Stimulated activated naive CD8-positive, alpha-beta T cell treated with anti-CD3 and anti-CD28 coated beads, Interleukin-15, Interleukin-2, amounts not matched to agents 100 ng/mL and 50 ng/mL, for 24 hours (primary cell): ENCODE measurements at regions not wholly inside any gene's neighbourhood (a gene's known extent, or its start where the extent isn't known, plus 50 kb on each side); places are given as distances from the start of the nearest gene placed in this dataset.

Experiments
- H3K27ac Mint-ChIP-seq: one replicate; pipeline ENCODE4 v1.8.0; 2021; ENCODE audit warnings: mild to moderate bottlenecking, mixed read lengths
- H3K27me3 Mint-ChIP-seq: one replicate; pipeline ENCODE4 v1.8.0; 2021; ENCODE audit warnings: mixed read lengths
- H3K36me3 Mint-ChIP-seq: one replicate; pipeline ENCODE4 v1.8.0; 2021; ENCODE audit warnings: low read depth, mixed read lengths
- H3K4me1 Mint-ChIP-seq: one replicate; pipeline ENCODE4 v1.8.0; 2021; ENCODE audit warnings: low read depth, mixed read lengths
- H3K4me3 Mint-ChIP-seq: one replicate; pipeline ENCODE4 v1.8.0; 2021; ENCODE audit warnings: mild to moderate bottlenecking, mixed read lengths
- H3K9me3 Mint-ChIP-seq: one replicate; pipeline ENCODE4 v1.8.0; 2021; ENCODE audit warnings: mixed read lengths

DNA sequence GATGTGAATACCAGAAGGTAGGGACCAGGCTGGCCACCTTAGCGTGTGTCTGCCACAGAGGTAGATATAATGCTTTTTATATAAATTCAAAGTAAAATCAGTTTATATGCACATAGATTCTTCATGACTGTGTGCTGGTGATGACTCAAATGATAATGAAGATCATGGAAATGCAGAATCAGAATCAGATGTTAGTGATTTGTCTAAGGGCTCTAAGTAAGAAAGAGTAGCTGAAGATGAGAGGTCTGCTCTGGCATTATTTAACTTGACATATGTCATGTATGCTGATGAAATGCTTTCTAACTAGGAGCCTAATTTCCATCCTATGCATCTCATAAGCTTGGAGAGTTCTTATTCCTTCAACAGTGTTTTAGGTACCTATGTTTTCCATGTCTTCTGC lies 50.3 kb upstream of the DPH6 start:
- no peak overlapping the region for H3K27ac Mint-ChIP-seq
- no peaks in the 10 kb centered on the region for H3K4me1 Mint-ChIP-seq
- peaks cover 4% of the 10 kb centered on the region for H3K36me3 Mint-ChIP-seq
- H3K27me3 Mint-ChIP-seq: peaks cover 9% of the 10 kb centered on the region
- peaks cover 9% of the 10 kb centered on the region for H3K9me3 Mint-ChIP-seq
- H3K4me3 Mint-ChIP-seq: no peak overlapping the region

DNA sequence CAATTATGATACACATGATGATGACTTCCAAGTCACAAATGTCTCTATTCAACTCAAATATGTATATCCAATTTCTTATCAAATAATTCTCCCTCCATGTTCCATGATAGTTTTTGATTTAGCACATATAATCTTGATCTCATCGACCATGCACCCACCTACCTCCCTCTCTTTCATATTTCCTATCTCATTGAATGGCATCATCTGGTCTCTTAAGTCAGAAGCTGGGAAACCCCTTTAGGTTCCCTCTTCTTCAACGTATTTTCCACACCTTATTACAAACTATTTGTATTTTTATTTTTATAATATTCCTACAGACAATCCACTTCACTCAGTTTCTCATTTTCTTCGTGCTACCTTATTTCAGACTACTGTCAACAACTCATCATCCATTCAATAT lies 56.9 kb upstream of the DPH6 start:
- H3K9me3 Mint-ChIP-seq: peaks cover 4% of the 10 kb centered on the region

DNA sequence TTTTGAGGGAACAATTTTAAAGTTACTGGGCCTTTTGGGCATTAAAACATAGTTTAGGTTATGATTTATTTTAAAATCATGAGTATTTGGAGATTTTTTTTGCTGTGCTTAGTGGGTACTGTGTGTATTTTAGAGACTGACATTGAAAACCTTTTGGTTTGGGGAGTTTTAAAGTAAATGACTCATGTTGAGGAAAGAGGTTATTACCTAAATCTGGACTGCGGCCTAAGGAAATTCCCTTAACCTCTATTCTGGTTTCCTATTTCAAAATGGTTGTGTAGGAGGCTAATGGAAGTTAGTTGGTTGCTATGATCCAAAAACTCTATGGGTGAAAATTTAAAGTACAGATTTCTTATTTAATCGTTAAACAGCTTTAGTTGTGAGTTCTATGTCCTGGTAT lies 57.3 kb upstream of the DPH6 start:
- H3K9me3 Mint-ChIP-seq: peaks cover 4% of the 10 kb centered on the region
- H3K27me3 Mint-ChIP-seq: peaks cover 14% of the 10 kb centered on the region
- H3K27ac Mint-ChIP-seq: no peak overlapping the region
- no peak overlapping the region for H3K4me3 Mint-ChIP-seq
- H3K36me3 Mint-ChIP-seq: no peaks in the 10 kb centered on the region
- H3K4me1 Mint-ChIP-seq: no peaks in the 10 kb centered on the region

More for the DNA sequence above, 56.9 kb upstream of the DPH6 start:
- H3K36me3 Mint-ChIP-seq: no peaks in the 10 kb centered on the region
- H3K27me3 Mint-ChIP-seq: peaks cover 12% of the 10 kb centered on the region
- H3K4me1 Mint-ChIP-seq: no peaks in the 10 kb centered on the region
- H3K27ac Mint-ChIP-seq: no peak overlapping the region
- H3K4me3 Mint-ChIP-seq: no peak overlapping the region

DNA sequence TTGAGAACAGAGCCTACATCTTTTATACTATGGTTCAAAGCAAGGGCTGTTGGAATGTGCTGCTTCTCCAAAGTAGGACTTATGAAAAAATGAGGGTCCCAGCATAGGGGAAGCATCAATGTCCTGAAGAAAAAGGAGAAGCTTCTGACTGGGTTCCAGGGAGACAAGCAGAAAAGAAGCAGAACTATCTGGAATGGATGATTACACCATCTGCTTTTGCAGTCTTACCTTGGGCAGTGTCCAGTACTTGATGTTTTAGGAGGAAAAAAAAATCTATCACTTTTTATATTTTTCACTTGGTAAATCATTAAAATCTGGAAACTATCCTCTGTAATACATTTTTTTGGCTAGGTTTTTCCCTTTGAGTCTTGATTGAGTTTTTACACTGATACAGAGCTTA lies 57.9 kb upstream of the DPH6 start:
- Mint-ChIP-seq H3K27ac (no peak overlapping the region), H3K4me3 (no peak overlapping the region), H3K9me3 (no peaks in the 10 kb centered on the region), H3K4me1 (no peaks in the 10 kb centered on the region), H3K27me3 (peaks cover 9% of the 10 kb centered on the region), H3K36me3 (no peaks in the 10 kb centered on the region)

DNA sequence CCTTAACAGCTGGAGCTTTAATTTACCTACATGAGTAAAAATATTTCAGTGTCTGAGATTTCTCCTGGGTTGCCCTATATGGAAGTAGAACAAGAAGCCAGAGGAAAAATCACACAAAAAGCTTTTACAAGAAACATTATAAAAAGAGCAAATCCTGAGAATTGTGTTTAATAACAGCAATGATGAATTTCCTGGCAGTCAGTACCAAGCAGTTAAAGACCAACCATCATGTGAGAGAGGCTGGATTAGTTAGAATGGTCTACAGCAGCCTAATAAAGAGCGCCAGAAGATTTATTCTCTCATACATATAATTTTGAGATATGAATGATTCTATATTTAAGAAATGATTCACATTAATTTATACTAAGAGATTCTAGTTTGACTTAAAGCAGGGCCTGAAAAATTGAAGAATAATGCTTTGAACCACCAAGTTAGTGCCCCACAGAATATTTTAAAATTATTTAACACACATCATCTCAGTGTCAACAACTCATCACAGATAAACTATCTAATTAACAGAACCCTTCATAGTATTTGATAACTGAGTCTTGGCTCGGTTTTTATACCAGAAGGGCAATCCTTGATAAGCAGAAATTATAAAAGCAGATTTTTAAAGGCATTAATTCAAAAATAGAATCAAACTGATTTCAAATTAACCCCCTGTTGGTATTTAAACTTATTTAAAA lies 59.9 kb upstream of the DPH6 start:
- no peak overlapping the region for H3K4me3 Mint-ChIP-seq
- H3K27ac Mint-ChIP-seq: no peak overlapping the region
- H3K9me3 Mint-ChIP-seq: no peaks in the 10 kb centered on the region
- no peaks in the 10 kb centered on the region for H3K4me1 Mint-ChIP-seq
- H3K27me3 Mint-ChIP-seq: peaks cover 5% of the 10 kb centered on the region
- no peaks in the 10 kb centered on the region for H3K36me3 Mint-ChIP-seq

DNA sequence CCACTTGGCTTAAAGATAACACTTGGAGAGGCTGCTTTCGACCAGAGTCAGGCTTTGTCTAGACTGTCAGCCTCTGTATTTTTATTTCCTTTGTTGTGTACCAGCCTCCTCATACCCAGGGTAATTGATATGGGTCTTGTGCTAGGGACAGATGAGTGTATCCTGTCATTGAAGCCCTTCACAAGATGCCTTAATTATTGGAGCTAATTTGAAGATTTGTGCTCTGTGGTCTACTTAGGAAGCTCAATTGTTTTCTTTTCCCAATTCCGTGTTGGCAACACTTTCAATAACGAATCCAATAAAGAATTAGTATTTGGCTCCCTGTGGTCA lies 60.5 kb upstream of the DPH6 start:
- peaks cover 5% of the 10 kb centered on the region for H3K27me3 Mint-ChIP-seq
- no peak overlapping the region for H3K27ac Mint-ChIP-seq
- H3K36me3 Mint-ChIP-seq: no peaks in the 10 kb centered on the region
- no peak overlapping the region for H3K4me3 Mint-ChIP-seq
- H3K9me3 Mint-ChIP-seq: no peaks in the 10 kb centered on the region
- H3K4me1 Mint-ChIP-seq: no peaks in the 10 kb centered on the region

DNA sequence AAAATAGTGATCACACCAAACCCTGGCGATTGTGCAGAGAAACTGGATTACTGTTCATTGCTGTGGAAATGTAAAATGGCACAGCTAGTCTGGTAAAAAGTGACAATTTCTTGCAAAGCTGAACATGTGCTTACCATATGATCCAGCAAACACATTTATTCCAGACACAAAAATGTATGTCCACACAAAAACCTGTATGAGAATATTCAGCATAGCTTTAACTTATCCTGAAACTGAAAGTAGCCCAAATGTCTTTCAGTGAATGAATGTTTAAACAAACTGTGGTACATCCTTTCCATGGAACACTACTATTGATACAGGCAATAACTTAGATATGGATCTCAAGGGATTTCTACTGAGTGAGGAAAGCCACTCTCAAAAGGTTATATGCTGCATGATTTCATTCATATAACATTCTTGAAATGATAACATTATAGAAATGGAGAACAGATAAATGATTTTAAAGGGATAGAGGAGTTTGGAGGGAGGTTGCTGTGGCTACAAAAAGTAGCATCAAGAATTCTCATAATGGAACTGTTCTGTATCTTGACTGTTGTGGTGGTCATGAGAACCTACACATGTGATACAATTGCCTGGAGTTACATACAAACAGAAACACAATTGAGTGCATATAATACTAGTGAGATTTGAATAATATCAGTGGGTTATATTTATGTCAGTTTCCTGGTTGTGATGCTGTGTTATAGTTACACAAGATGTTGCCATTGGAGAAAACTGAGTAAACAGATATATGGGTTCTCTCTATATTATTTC lies 70.7 kb upstream of the DPH6 start:
- Mint-ChIP-seq H3K36me3 (no peaks in the 10 kb centered on the region), H3K27ac (no peak overlapping the region), H3K4me1 (no peaks in the 10 kb centered on the region), H3K9me3 (peaks cover 13% of the 10 kb centered on the region), H3K4me3 (no peak overlapping the region), H3K27me3 (peaks cover 3% of the 10 kb centered on the region)

DNA sequence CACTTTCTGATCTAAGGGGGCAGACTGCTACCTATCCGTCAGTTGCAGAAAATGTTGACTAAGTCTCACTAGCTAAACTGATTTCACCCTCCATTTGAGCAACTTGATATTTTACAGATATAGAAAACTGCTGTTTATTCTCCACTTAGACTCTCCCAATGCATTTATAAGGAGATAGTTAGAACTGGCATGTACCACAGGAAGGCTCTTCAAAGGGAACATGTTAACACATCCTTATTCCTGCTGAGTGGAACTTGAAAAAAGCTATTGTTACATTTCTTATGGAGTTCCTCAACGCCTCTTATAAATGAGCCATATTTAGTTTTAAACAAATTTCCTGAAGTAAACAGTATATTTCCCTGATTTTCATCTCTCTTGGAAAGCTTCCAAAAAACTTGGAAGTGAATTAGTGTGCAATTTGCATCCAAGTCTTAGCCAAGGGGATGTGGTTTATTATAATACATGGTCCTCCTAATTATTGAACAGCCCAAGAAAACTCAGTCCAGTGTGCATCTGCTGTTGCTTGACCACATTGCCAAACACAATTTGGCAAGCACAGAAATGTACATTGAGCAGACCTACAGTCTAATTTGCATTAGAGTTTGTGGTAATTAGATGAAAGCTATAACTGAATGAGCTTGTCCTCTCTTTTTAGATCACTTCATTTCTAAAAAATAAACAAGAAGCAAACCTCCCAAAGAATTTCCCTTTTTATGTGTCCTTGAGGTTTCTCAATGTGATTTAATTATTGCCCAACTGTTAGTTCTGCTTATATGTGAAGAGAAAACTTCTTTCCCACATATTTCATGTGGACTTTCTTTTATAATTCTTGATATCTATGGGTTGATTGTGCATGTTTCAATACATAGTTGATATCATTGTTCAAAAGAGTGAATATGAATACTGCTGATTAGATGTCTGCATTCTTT lies 72.6 kb upstream of the DPH6 start:
- H3K4me1 Mint-ChIP-seq: no peaks in the 10 kb centered on the region
- no peak overlapping the region for H3K27ac Mint-ChIP-seq
- H3K9me3 Mint-ChIP-seq: peaks cover 7% of the 10 kb centered on the region
- H3K36me3 Mint-ChIP-seq: no peaks in the 10 kb centered on the region
- peaks cover 3% of the 10 kb centered on the region for H3K27me3 Mint-ChIP-seq
- no peak overlapping the region for H3K4me3 Mint-ChIP-seq

DNA sequence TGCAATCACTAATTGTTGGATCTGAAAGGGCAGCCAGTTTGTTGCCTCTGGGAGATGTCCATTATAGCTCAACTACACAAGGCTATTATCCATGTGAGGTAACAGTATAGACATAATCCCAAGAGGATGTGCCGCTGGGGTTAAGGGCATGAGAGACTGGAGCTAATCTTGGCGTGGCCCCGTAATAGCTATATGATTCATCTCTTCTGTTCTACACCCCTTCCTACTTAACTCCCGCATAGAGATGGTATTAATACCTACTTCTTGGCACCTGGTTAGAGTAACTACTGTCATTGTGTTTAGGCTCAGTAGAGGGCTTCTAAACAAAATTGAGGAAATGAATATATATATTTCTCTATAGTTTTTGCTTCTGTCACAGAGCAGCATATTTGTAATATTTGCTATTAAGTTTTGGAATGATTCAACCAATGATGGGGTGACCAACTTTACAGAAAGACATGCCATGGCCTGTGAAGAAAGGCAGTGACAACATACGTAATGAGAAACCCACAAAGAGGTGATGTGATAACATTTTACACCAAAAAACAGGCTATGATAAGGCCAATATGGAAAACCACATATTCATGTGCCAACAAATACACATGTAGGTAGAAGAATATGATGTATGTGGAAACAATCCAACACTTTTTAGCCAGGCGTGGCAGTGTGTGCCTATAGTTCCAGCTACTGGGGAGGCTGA lies 76.8 kb upstream of the DPH6 start:
- no peak overlapping the region for H3K4me3 Mint-ChIP-seq
- H3K27me3 Mint-ChIP-seq: no peaks in the 10 kb centered on the region
- H3K36me3 Mint-ChIP-seq: no peaks in the 10 kb centered on the region
- H3K4me1 Mint-ChIP-seq: no peaks in the 10 kb centered on the region
- H3K27ac Mint-ChIP-seq: no peak overlapping the region
- no peaks in the 10 kb centered on the region for H3K9me3 Mint-ChIP-seq

DNA sequence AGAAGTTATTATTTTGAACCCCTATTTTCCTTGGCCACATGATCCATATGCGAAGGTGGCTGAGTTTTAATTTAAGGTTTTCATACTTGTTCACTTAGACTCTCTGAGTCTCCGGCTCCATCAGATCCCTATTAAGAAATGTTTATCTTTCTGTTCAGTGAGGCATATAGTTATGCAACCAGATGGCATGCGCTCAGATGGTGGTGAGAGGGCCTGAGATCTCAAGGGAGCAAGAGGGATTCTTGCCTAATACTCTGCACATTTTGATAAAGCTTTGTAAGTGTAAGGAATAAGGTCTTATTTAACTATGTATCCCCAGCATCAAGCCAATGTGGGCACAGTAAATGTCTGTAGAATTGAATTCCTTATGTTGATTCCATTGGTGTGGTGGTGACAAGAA lies 78.9 kb upstream of the DPH6 start:
- no peak overlapping the region for H3K4me3 Mint-ChIP-seq
- H3K36me3 Mint-ChIP-seq: no peaks in the 10 kb centered on the region
- H3K27me3 Mint-ChIP-seq: no peaks in the 10 kb centered on the region
- H3K9me3 Mint-ChIP-seq: no peaks in the 10 kb centered on the region
- H3K27ac Mint-ChIP-seq: no peak overlapping the region
- no peaks in the 10 kb centered on the region for H3K4me1 Mint-ChIP-seq

DNA sequence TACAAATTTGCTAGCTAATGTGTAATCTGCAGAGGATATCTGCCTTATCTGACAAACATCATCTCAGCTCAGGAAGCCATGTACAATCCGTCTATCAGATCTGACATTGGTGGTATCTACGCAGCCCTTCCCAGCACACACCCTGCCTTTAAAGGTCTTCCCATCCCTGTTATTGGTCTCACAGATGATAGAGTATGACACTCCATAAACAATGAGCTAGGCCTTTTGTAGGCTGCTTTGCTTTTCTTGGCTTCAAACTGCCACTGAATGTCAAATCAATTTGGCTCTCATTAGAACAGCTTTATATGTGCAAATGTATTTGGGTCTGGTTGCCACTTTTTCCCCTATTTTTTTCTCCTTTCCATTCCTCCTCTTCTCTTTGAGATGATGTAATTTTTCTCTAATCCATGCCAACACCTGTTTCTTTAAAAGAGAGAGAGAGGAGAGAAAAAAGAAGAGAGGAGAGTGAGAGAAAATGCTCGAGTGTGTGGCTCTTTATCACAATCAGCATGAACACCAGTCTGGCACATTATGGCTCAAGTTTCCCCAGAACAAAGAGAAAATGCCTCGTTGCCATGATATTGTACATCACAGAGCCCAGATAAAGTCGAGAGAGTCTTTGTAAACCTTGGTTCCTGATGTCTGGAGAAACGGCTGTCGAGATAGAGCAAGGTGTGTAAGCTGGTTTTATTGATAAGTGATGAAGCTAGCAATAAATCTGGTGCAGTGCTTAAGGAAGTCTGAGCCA lies 80.8 kb upstream of the DPH6 start:
- Mint-ChIP-seq H3K36me3 (no peaks in the 10 kb centered on the region), H3K27ac (no peak overlapping the region), H3K4me3 (no peak overlapping the region), H3K27me3 (no peaks in the 10 kb centered on the region), H3K4me1 (no peaks in the 10 kb centered on the region), H3K9me3 (no peaks in the 10 kb centered on the region)

DNA sequence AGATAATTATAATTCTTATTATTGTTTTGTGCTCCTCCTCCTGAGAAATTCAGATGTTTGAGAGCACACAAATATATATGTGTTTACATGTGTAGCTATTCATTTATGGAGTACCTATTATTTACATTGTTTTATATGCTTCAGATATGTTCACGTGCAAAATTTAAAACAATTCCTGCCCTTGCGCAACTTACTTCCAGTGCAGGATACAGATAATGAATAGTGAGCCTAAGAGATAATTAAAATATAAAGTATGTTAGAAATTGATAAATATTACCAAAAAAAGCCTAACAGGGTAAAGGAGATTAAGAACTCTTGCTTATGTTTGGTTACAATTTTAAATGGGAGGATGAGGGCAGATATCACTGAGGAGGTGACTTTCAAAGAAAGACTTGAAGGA lies 81.7 kb upstream of the DPH6 start:
- Mint-ChIP-seq H3K4me1 (no peaks in the 10 kb centered on the region), H3K4me3 (no peak overlapping the region), H3K9me3 (no peaks in the 10 kb centered on the region), H3K36me3 (no peaks in the 10 kb centered on the region), H3K27me3 (no peaks in the 10 kb centered on the region), H3K27ac (no peak overlapping the region)

DNA sequence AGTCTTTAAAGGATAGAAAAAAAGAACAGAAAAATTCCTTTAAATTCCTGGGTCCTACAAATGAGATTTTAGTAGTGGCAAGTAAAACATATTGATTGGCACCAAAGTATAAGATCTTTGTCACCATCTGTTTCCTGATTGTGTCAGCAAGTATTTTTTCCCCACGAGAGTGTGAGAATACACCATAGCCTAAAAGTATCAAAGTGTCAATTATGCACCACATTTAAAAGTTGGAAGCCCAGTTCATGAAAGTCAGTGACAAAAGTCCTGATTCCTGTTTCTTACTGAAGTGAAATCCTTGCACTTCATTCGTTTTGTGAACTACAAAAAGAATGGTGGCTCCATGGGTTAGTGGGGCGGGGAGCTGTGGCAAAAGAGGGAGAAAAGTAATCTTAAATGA lies 83.8 kb upstream of the DPH6 start:
- H3K9me3 Mint-ChIP-seq: no peaks in the 10 kb centered on the region
- H3K27me3 Mint-ChIP-seq: peaks cover 2% of the 10 kb centered on the region
- H3K27ac Mint-ChIP-seq: no peak overlapping the region
- no peaks in the 10 kb centered on the region for H3K4me1 Mint-ChIP-seq
- no peaks in the 10 kb centered on the region for H3K36me3 Mint-ChIP-seq
- H3K4me3 Mint-ChIP-seq: no peak overlapping the region

DNA sequence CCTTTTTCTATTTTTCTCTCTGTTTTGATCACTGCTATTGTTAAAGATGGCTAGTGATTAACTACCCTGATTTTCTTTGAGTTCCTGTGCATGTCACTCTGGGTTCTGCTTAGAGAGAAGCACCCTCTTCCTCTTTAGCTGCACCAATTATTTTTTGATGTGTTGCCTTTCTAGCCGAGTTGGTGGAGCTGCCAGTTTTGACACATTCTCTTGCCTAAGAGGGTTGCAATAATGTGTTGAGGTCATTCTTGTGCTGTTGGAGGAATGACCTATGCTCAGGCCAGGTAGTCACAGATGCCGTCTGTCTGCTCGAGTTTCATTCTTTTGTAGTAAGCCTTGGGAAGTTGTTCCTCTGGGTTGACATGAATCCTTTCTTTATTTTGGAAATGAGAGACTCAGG lies 84.6 kb upstream of the DPH6 start:
- Mint-ChIP-seq H3K27ac (no peak overlapping the region), H3K36me3 (no peaks in the 10 kb centered on the region), H3K9me3 (peaks cover 4% of the 10 kb centered on the region), H3K4me1 (no peaks in the 10 kb centered on the region), H3K27me3 (peaks cover 9% of the 10 kb centered on the region), H3K4me3 (no peak overlapping the region)
